H9 (cell line): ENCODE measurements at regions not wholly inside any gene's neighbourhood (a gene's known extent, or its start where the extent isn't known, plus 50 kb on each side); places are given as distances from the start of the nearest gene placed in this dataset.

ENCODE experiments used
- DNase-seq: peaks from one replicate; pipeline ENCODE4 v3.0.0-alpha.2; 2017
- H2AFZ ChIP-seq: one replicate; pipeline ENCODE4 v1.6.1; 2013; ENCODE audit warnings: mild to moderate bottlenecking, low read length, control low read depth, moderate library complexity
- H2AK5ac ChIP-seq: 2 replicates; pipeline ENCODE4 v1.6.1; 2013; ENCODE audit warnings: low read length, control low read depth, mixed read lengths; ENCODE audit not compliant: insufficient read length
- H2BK120ac ChIP-seq: one replicate; pipeline ENCODE4 v1.6.1; 2013; ENCODE audit warnings: low read depth, mild to moderate bottlenecking, low read length, control low read depth, inconsistent platforms; ENCODE audit not compliant: poor library complexity, severe bottlenecking
- H2BK12ac ChIP-seq: 2 replicates; pipeline ENCODE4 v1.6.1; 2013; ENCODE audit warnings: low read length, control low read depth, mixed read lengths, low read depth; ENCODE audit not compliant: insufficient read length
- H2BK15ac ChIP-seq: 2 replicates; pipeline ENCODE4 v1.6.1; 2013; ENCODE audit warnings: low read depth, low read length, control low read depth
- H2BK20ac ChIP-seq: one replicate; pipeline ENCODE4 v1.6.1; 2013; ENCODE audit warnings: low read depth, mild to moderate bottlenecking, low read length, control low read depth, inconsistent platforms; ENCODE audit not compliant: poor library complexity, severe bottlenecking
- H2BK5ac ChIP-seq: 2 replicates; pipeline ENCODE4 v1.6.1; 2013; ENCODE audit warnings: low read length, control low read depth, mixed read lengths; ENCODE audit not compliant: insufficient read length
- H3K14ac ChIP-seq: 2 replicates; pipeline ENCODE4 v1.6.1; 2013; ENCODE audit warnings: low read length, control low read depth; ENCODE audit not compliant: insufficient read depth
- H3K18ac ChIP-seq: 2 replicates; pipeline ENCODE4 v1.6.1; 2013; ENCODE audit warnings: low read depth, mild to moderate bottlenecking, mixed read lengths, low read length, control low read depth; ENCODE audit not compliant: insufficient read length
- H3K23ac ChIP-seq: 2 replicates; pipeline ENCODE4 v1.6.1; 2013; ENCODE audit warnings: low read length, control low read depth, mixed read lengths, low read depth; ENCODE audit not compliant: insufficient read length
- H3K23me2 ChIP-seq: 2 replicates; pipeline ENCODE4 v1.6.1; 2013; ENCODE audit warnings: low read depth, mild to moderate bottlenecking, mixed read lengths, low read length, control low read depth; ENCODE audit not compliant: insufficient read length, poor library complexity, severe bottlenecking
- H3K27ac ChIP-seq: 2 replicates; pipeline ENCODE4 v1.5.1; 2013; ENCODE audit warnings: low read length, control low read depth, mixed read lengths, low read depth; ENCODE audit not compliant: insufficient read length
- H3K27me3 ChIP-seq: 2 replicates; pipeline ENCODE4 v1.6.1; 2013; ENCODE audit warnings: low read length, control low read depth, inconsistent platforms; ENCODE audit not compliant: insufficient read depth
- H3K4ac ChIP-seq: 2 replicates; pipeline ENCODE4 v1.6.1; 2013; ENCODE audit warnings: low read depth, mild to moderate bottlenecking, control low read depth, inconsistent platforms, low read length, moderate library complexity
- H3K4me1 ChIP-seq: 2 replicates; pipeline ENCODE4 v1.6.1; 2013; ENCODE audit warnings: low read length, control low read depth, inconsistent platforms; ENCODE audit not compliant: insufficient read depth
- H3K4me2 ChIP-seq: 2 replicates; pipeline ENCODE4 v1.6.1; 2013; ENCODE audit warnings: low read length, control low read depth, mixed read lengths; ENCODE audit not compliant: insufficient read length, insufficient read depth
- H3K56ac ChIP-seq: 2 replicates; pipeline ENCODE4 v1.6.1; 2013; ENCODE audit warnings: low read depth, mild to moderate bottlenecking, mixed read lengths, low read length, control low read depth; ENCODE audit not compliant: insufficient read length
- H3K79me1 ChIP-seq: 2 replicates; pipeline ENCODE4 v1.6.1; 2013; ENCODE audit warnings: low read depth, mild to moderate bottlenecking, moderate library complexity, low read length, control low read depth, inconsistent platforms; ENCODE audit not compliant: insufficient read depth, poor library complexity, severe bottlenecking
- H3K79me2 ChIP-seq: 2 replicates; pipeline ENCODE4 v1.6.1; 2013; ENCODE audit warnings: low read length, control low read depth, inconsistent platforms; ENCODE audit not compliant: insufficient read depth
- H3K9ac ChIP-seq: 2 replicates; pipeline ENCODE4 v1.6.1; 2013; ENCODE audit warnings: low read length, control low read depth, mixed read lengths; ENCODE audit not compliant: insufficient read length; ENCODE audit errors: extremely low read depth
- H3K9me3 ChIP-seq: one replicate; pipeline ENCODE4 v1.6.1; 2013; ENCODE audit warnings: low read depth, low read length, inconsistent platforms; ENCODE audit not compliant: control insufficient read depth
- H3T11ph ChIP-seq: one replicate; pipeline ENCODE4 v1.6.1; 2013; ENCODE audit warnings: mild to moderate bottlenecking, low read length, control low read depth, inconsistent platforms
- H4K20me1 ChIP-seq: one replicate; pipeline ENCODE4 v1.6.1; 2013; ENCODE audit not compliant: control insufficient read depth, insufficient read length, insufficient read depth
- H4K5ac ChIP-seq: 2 replicates; pipeline ENCODE4 v1.6.1; 2013; ENCODE audit warnings: low read depth, mild to moderate bottlenecking, mixed read lengths, low read length, control low read depth; ENCODE audit not compliant: insufficient read length
- H4K8ac ChIP-seq: replicated peaks from 2 replicates; pipeline ENCODE4 v1.6.1; 2013; ENCODE audit warnings: low read length, control low read depth, mixed read lengths, low read depth; ENCODE audit not compliant: insufficient read length
- H4K91ac ChIP-seq: 2 replicates; pipeline ENCODE4 v1.6.1; 2013; ENCODE audit warnings: low read depth, mild to moderate bottlenecking, moderate library complexity, mixed read lengths, low read length, control low read depth; ENCODE audit not compliant: insufficient read length
- H3K27ac Mint-ChIP-seq, 3 experiments: 2 replicates in 2 of 3; 3 replicates in 1 of 3; pipeline ENCODE4 v1.8.0; 2020 to 2021; ENCODE audit warnings: mixed read lengths in 3 of 3, mild to moderate bottlenecking in 1 of 3, moderate library complexity in 1 of 3
- H3K27me3 Mint-ChIP-seq: 2 replicates; pipeline ENCODE4 v1.8.0; 2021; ENCODE audit warnings: low read depth, mild to moderate bottlenecking, moderate library complexity, mixed read lengths
- H3K36me3 Mint-ChIP-seq, 3 experiments: 2 replicates in 2 of 3; 3 replicates in 1 of 3; pipeline ENCODE4 v1.8.0; 2020 to 2021; ENCODE audit warnings: low read depth in 3 of 3, mixed read lengths in 3 of 3; ENCODE audit not compliant: insufficient read depth in 1 of 3
- H3K4me1 Mint-ChIP-seq, 2 experiments: 2 replicates each; pipeline ENCODE4 v1.8.0; 2020; ENCODE audit warnings: mixed read lengths in 2 of 2
- H3K4me3 Mint-ChIP-seq, 2 experiments: 2 replicates in 1 of 2; 3 replicates in 1 of 2; pipeline ENCODE4 v1.8.0; 2020 to 2021; ENCODE audit warnings: mild to moderate bottlenecking in 2 of 2, mixed read lengths in 2 of 2, moderate library complexity in 1 of 2
- H3K9me3 Mint-ChIP-seq, 2 experiments: 2 replicates in 1 of 2; 3 replicates in 1 of 2; pipeline ENCODE4 v1.8.0; 2020; ENCODE audit warnings: mild to moderate bottlenecking in 2 of 2, mixed read lengths in 2 of 2, moderate library complexity in 1 of 2
- WGBS: extraction: QIAGEN DNeasy Blood & Tissue Kit; methylation state at CpG from one replicate; pipeline ENCODE4 v1.1.7; 2013; ENCODE audit warnings: missing lambda C conversion rate, low lambda C conversion rate, mixed read lengths; ENCODE audit not compliant: insufficient read length; ENCODE audit errors: extremely low coverage; 5-methylcytosine and 5-hydroxymethylcytosine counted together
- TF ChIP-seq, protein P1 (sequence below): fragments of 200-600 bp; sonication (generic); conservative IDR thresholded peaks from 3 replicates; pipeline ENCODE4 v1.8.0; 2021; ENCODE audit warnings: antibody characterized with exemption, mild to moderate bottlenecking

DNA sequence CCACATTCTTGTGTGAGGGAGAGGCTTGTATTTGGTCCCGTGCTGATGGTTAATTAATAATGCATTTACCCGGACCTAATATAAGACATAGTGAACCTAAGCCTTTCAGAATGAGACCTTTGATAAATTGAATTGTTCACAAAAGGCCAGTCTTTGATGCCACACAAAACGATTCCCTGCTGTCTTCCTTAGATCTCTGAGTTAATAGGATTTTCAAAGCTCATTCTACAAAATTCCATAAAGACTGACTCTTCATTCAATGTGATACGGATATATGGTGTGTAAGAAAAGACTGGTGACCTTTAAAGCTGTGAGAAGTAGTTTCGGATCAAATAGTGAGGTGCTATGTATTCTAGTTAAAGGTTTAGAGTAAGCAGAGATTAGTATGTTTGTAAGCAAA, 254.3 kb downstream of the PDHA2 start:
- Histone ChIP-seq H3K9ac (no peak overlapping the region), H4K5ac (no peak overlapping the region), H3K27me3 (no peaks in the 10 kb centered on the region), H3K4me1 (no peaks in the 10 kb centered on the region), H4K8ac (no peak overlapping the region), H3K23ac (no peak overlapping the region), H3K79me1 (no peaks in the 10 kb centered on the region), H3K9me3 (no peaks in the 10 kb centered on the region), H3K4ac (no peak overlapping the region), H3K14ac (no peak overlapping the region), H3K79me2 (no peaks in the 10 kb centered on the region), H3T11ph (no peak overlapping the region), H3K23me2 (no peaks in the 10 kb centered on the region), H2AK5ac (no peak overlapping the region), H3K4me2 (no peak overlapping the region), H4K91ac (no peak overlapping the region), H4K20me1 (no peaks in the 10 kb centered on the region), H2BK15ac (no peak overlapping the region), H3K56ac (no peak overlapping the region), H2BK12ac (no peak overlapping the region), H2BK5ac (no peak overlapping the region), H2BK20ac (no peak overlapping the region), H3K27ac (no peak overlapping the region), H3K18ac (no peak overlapping the region), H2BK120ac (no peak overlapping the region), H2AFZ (no peak overlapping the region)
- Mint-ChIP-seq H3K27me3 (no peaks in the 10 kb centered on the region), H3K27ac (no peak overlapping the region), H3K4me3 (no peak overlapping the region), H3K9me3 (peaks cover 0 to 2% of the 10 kb centered on the region in 2 experiments; a peak in 1 of 5 replicates), H3K4me1 (peaks cover 7 to 10% of the 10 kb centered on the region in 2 experiments), H3K36me3 (peaks cover 0 to 2% (median 0%) of the 10 kb centered on the region in 3 experiments; a peak in 1 of 7 replicates)
- no peak for DNase-seq
- TF ChIP-seq, protein P1, sequence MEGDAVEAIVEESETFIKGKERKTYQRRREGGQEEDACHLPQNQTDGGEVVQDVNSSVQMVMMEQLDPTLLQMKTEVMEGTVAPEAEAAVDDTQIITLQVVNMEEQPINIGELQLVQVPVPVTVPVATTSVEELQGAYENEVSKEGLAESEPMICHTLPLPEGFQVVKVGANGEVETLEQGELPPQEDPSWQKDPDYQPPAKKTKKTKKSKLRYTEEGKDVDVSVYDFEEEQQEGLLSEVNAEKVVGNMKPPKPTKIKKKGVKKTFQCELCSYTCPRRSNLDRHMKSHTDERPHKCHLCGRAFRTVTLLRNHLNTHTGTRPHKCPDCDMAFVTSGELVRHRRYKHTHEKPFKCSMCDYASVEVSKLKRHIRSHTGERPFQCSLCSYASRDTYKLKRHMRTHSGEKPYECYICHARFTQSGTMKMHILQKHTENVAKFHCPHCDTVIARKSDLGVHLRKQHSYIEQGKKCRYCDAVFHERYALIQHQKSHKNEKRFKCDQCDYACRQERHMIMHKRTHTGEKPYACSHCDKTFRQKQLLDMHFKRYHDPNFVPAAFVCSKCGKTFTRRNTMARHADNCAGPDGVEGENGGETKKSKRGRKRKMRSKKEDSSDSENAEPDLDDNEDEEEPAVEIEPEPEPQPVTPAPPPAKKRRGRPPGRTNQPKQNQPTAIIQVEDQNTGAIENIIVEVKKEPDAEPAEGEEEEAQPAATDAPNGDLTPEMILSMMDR, result no peak
- no CpG with 5 or more reads among the region's 5 CpGs for WGBS
